ENCODE measurements at regions not wholly inside any gene's neighbourhood (a gene's known extent, or its start where the extent isn't known, plus 50 kb on each side); places are given as distances from the start of the nearest gene placed in this dataset.

DNA sequence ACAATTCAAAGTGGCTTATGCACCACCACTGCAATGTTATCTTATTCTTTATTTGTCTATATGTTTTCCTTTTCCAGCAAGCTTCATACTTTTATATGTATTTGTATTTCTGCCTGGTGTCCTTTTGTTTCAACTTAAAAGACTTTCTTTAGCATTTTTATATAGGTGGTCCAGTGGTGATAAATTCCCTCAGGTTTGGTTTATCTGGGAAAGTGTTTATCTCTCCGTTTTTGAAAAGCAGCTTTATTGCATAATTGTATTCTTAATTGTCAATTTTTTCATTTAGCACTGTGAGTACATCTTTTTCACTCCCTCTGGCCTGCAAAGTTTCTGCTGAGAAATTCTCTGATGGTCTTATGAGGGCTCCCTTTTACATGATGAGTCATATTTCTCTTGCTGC lies 479.0 kb upstream of the GRID2 start:
- no peak overlapping the region for H3K27ac ChIP-seq (ENCODE audit: low read depth in 1 of 2, low read length in 2 of 2)
- H3K4me3 ChIP-seq (ENCODE audit: low read depth in 1 of 3, low read length in 3 of 3), result no peak overlapping the region
- H3K4me1 ChIP-seq (ENCODE audit: control insufficient read depth in 4 of 4, insufficient read depth in 4 of 4, low read length in 3 of 4), result no peaks in the 10 kb centered on the region
- TF ChIP-seq, protein P1, sequence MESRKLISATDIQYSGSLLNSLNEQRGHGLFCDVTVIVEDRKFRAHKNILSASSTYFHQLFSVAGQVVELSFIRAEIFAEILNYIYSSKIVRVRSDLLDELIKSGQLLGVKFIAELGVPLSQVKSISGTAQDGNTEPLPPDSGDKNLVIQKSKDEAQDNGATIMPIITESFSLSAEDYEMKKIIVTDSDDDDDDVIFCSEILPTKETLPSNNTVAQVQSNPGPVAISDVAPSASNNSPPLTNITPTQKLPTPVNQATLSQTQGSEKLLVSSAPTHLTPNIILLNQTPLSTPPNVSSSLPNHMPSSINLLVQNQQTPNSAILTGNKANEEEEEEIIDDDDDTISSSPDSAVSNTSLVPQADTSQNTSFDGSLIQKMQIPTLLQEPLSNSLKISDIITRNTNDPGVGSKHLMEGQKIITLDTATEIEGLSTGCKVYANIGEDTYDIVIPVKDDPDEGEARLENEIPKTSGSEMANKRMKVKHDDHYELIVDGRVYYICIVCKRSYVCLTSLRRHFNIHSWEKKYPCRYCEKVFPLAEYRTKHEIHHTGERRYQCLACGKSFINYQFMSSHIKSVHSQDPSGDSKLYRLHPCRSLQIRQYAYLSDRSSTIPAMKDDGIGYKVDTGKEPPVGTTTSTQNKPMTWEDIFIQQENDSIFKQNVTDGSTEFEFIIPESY (IDR thresholded peaks at IDR 0.05), result no peak
- TF ChIP-seq RAD21 (IDR thresholded peaks at IDR 0.05), result no peak
- no peak for TF ChIP-seq RXRA (IDR thresholded peaks at IDR 0.05)
- TF ChIP-seq, protein P2, sequence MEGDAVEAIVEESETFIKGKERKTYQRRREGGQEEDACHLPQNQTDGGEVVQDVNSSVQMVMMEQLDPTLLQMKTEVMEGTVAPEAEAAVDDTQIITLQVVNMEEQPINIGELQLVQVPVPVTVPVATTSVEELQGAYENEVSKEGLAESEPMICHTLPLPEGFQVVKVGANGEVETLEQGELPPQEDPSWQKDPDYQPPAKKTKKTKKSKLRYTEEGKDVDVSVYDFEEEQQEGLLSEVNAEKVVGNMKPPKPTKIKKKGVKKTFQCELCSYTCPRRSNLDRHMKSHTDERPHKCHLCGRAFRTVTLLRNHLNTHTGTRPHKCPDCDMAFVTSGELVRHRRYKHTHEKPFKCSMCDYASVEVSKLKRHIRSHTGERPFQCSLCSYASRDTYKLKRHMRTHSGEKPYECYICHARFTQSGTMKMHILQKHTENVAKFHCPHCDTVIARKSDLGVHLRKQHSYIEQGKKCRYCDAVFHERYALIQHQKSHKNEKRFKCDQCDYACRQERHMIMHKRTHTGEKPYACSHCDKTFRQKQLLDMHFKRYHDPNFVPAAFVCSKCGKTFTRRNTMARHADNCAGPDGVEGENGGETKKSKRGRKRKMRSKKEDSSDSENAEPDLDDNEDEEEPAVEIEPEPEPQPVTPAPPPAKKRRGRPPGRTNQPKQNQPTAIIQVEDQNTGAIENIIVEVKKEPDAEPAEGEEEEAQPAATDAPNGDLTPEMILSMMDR (IDR thresholded peaks at IDR 0.05; ENCODE audit: low read depth, low read length, missing input control), result no peak
- TF ChIP-seq, protein P3, sequence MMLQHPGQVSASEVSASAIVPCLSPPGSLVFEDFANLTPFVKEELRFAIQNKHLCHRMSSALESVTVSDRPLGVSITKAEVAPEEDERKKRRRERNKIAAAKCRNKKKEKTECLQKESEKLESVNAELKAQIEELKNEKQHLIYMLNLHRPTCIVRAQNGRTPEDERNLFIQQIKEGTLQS (IDR thresholded peaks at IDR 0.05), result no peak
- TF ChIP-seq GABPA (IDR thresholded peaks at IDR 0.05 in 1 of 2, conservative IDR thresholded peaks at IDR 0.05 in 1 of 2), result no peak
- H3K36me3 ChIP-seq (ENCODE audit: control insufficient read depth in 4 of 4, insufficient read depth in 3 of 4, low read depth in 1 of 4, low read length in 3 of 4), result no peaks in the 10 kb centered on the region
- no peak for DNase-seq (ENCODE audit: low spot score)
- peaks cover 0 to 13% (median under 1%) of the 10 kb centered on the region in 4 donors for H3K9me3 ChIP-seq (ENCODE audit: control insufficient read depth in 4 of 4, low read length in 3 of 4)
- H3K27me3 ChIP-seq (ENCODE audit: control insufficient read depth in 4 of 4, insufficient read depth in 4 of 4, low read length in 3 of 4), result no peaks in the 10 kb centered on the region
- H3K9ac ChIP-seq (ENCODE audit: low read depth in 1 of 2, low read length in 2 of 2), result no peak overlapping the region
- WGBS, result 59% methylated on average over 1 of the region's 1 CpG

DNA sequence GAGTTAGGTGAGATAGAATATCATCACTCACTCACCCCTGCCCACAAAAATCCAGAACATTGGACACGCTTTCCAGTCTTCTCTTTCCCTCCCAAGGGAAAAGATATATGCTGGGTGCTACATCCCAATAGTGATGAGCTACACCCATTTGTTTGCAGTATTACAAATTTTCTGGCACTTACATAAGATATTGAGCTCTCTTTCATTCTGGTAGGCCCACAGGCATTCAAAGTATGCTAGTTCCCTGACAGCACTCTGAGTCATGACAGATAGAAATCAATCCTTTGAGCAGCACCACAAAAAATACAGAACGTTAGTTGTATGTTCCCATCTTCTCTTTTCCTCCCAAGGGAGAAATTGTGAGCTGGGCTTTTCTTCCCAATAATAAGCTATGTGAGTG lies 477.6 kb upstream of the GRID2 start:
- Histone ChIP-seq H3K9ac (ENCODE audit: low read depth in 1 of 2, low read length in 2 of 2) (no peak overlapping the region), H3K27me3 (ENCODE audit: control insufficient read depth in 4 of 4, insufficient read depth in 4 of 4, low read length in 3 of 4) (no peaks in the 10 kb centered on the region), H3K9me3 (ENCODE audit: control insufficient read depth in 4 of 4, low read length in 3 of 4) (peaks cover 0 to 7% (median 0%) of the 10 kb centered on the region in 4 donors), H3K4me1 (ENCODE audit: control insufficient read depth in 4 of 4, insufficient read depth in 4 of 4, low read length in 3 of 4) (no peaks in the 10 kb centered on the region), H3K27ac (ENCODE audit: low read depth in 1 of 2, low read length in 2 of 2) (no peak overlapping the region), H3K36me3 (ENCODE audit: control insufficient read depth in 4 of 4, insufficient read depth in 3 of 4, low read depth in 1 of 4, low read length in 3 of 4) (no peaks in the 10 kb centered on the region), H3K4me3 (ENCODE audit: low read depth in 1 of 3, low read length in 3 of 3) (no peak overlapping the region)
- TF ChIP-seq, protein P4, sequence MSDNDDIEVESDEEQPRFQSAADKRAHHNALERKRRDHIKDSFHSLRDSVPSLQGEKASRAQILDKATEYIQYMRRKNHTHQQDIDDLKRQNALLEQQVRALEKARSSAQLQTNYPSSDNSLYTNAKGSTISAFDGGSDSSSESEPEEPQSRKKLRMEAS (IDR thresholded peaks at IDR 0.05), result no peak
- TF ChIP-seq, protein P5, sequence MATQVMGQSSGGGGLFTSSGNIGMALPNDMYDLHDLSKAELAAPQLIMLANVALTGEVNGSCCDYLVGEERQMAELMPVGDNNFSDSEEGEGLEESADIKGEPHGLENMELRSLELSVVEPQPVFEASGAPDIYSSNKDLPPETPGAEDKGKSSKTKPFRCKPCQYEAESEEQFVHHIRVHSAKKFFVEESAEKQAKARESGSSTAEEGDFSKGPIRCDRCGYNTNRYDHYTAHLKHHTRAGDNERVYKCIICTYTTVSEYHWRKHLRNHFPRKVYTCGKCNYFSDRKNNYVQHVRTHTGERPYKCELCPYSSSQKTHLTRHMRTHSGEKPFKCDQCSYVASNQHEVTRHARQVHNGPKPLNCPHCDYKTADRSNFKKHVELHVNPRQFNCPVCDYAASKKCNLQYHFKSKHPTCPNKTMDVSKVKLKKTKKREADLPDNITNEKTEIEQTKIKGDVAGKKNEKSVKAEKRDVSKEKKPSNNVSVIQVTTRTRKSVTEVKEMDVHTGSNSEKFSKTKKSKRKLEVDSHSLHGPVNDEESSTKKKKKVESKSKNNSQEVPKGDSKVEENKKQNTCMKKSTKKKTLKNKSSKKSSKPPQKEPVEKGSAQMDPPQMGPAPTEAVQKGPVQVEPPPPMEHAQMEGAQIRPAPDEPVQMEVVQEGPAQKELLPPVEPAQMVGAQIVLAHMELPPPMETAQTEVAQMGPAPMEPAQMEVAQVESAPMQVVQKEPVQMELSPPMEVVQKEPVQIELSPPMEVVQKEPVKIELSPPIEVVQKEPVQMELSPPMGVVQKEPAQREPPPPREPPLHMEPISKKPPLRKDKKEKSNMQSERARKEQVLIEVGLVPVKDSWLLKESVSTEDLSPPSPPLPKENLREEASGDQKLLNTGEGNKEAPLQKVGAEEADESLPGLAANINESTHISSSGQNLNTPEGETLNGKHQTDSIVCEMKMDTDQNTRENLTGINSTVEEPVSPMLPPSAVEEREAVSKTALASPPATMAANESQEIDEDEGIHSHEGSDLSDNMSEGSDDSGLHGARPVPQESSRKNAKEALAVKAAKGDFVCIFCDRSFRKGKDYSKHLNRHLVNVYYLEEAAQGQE (IDR thresholded peaks at IDR 0.05), result no peak
- TF ChIP-seq, protein P2 (IDR thresholded peaks at IDR 0.05; ENCODE audit: low read depth, low read length, missing input control), result no peak
- no peak for TF ChIP-seq EGR1 (IDR thresholded peaks at IDR 0.05; ENCODE audit: low read depth in 2 of 2)
- no peak for TF ChIP-seq YY1 (IDR thresholded peaks at IDR 0.05)
- TF ChIP-seq, protein P3 (IDR thresholded peaks at IDR 0.05), result no peak
- TF ChIP-seq TAF1 (conservative IDR thresholded peaks at IDR 0.05), result no peak
- no peak for TF ChIP-seq FOXA2 (IDR thresholded peaks at IDR 0.05)
- TF ChIP-seq GABPA (IDR thresholded peaks at IDR 0.05 in 1 of 2, conservative IDR thresholded peaks at IDR 0.05 in 1 of 2), result no peak
- TF ChIP-seq RXRA (IDR thresholded peaks at IDR 0.05), result no peak
- WGBS, result 87% methylated on average over 2 of the region's 2 CpGs
- no peak for DNase-seq (ENCODE audit: low spot score)
